Activated CD4-positive, CD25-positive, alpha-beta regulatory T cell (primary cell): ENCODE measurements at regions not wholly inside any gene's neighbourhood (a gene's known extent, or its start where the extent isn't known, plus 50 kb on each side); places are given as distances from the start of the nearest gene placed in this dataset.
"Not testable (repeated sequence)": the region's sequence is repeated elsewhere in the genome, so short reads cannot be mapped to it uniquely, and the experiment has no call there.

Experiments
- DNase-seq, 4 experiments: peaks; one replicate each; lab custom pipeline; 2025; lab: John Stamatoyannopoulos, UW

GRCh38 chr4:3365326-3365725 is 72.5 kb downstream of the RGS12 start:
- DNase-seq = no peak

GRCh38 chr4:3365871-3366842 is 73.3 kb downstream of the RGS12 start:
- no peak for DNase-seq

GRCh38 chr4:3366893-3367775 is 74.3 kb downstream of the RGS12 start:
- no peak for DNase-seq

GRCh38 chr4:3367866-3368265 is 73.9 kb upstream of the HGFAC start:
- no peak for DNase-seq

- no peak for DNase-seq
Observed at GRCh38 chr4:3368334-3368733, 73.4 kb upstream of the HGFAC start.

- no peak for DNase-seq
Observed at GRCh38 chr4:3368841-3369760, 72.7 kb upstream of the HGFAC start.

GRCh38 chr4:3369781-3370674 is 71.7 kb upstream of the HGFAC start:
- no peak for DNase-seq

GRCh38 chr4:3371033-3372001 is 70.5 kb upstream of the HGFAC start:
- no peak for DNase-seq

GRCh38 chr4:3372264-3372932 is 69.4 kb upstream of the HGFAC start:
- DNase-seq = no peak

GRCh38 chr4:3372933-3373465 is 68.8 kb upstream of the HGFAC start:
- DNase-seq = no peak

- DNase-seq = no peak
Observed at GRCh38 chr4:3373468-3373867, 68.3 kb upstream of the HGFAC start.

- DNase-seq = no peak
Observed at GRCh38 chr4:3374011-3374645, 67.6 kb upstream of the HGFAC start.

- no peak for DNase-seq
Observed at GRCh38 chr4:3374667-3375066, 67.1 kb upstream of the HGFAC start.

- no peak for DNase-seq
Observed at GRCh38 chr4:3375688-3376087, 66.1 kb upstream of the HGFAC start.

GRCh38 chr4:3376266-3376665 is 65.5 kb upstream of the HGFAC start:
- no peak for DNase-seq

- no peak for DNase-seq
Observed at GRCh38 chr4:3377557-3377956, 64.2 kb upstream of the HGFAC start.

- not testable (repeated sequence) for DNase-seq
Observed at GRCh38 chr4:3380336-3380735, 61.4 kb upstream of the HGFAC start.

- DNase-seq = not testable (repeated sequence)
Observed at GRCh38 chr4:3381208-3381607, 60.6 kb upstream of the HGFAC start.
